Breast epithelium (tissue), 4 donors: ENCODE measurements at regions not wholly inside any gene's neighbourhood (a gene's known extent, or its start where the extent isn't known, plus 50 kb on each side); places are given as distances from the start of the nearest gene placed in this dataset.

Experiments
- DNase-seq, 2 donors: peaks; one replicate each; pipeline ENCODE4 v3.0.0-alpha.2; 2019; ENCODE audit warnings: low spot score in 2 of 2
- H3K27ac ChIP-seq, 2 donors: fragments of 200-600 bp; sonication (generic) in 1 of 2; one replicate each; pipeline ENCODE4 v1.5.1; 2016 to 2019; ENCODE audit warnings: mild to moderate bottlenecking in 1 of 2
- H3K27me3 ChIP-seq, 2 donors: fragments of 200-600 bp; sonication (generic) in 1 of 2; one replicate each; pipeline versions ENCODE4 v1.5.1 to v1.6.0; 2017 to 2019; ENCODE audit warnings: control low read depth in 1 of 2, mild to moderate bottlenecking in 1 of 2
- H3K36me3 ChIP-seq: fragments of 200-600 bp; one replicate; pipeline ENCODE4 v1.5.1; 2019
- H3K4me1 ChIP-seq, 2 donors: fragments of 200-600 bp; sonication (generic); one replicate each; pipeline ENCODE4 v1.5.1; 2016 to 2019; ENCODE audit warnings: control low read depth in 1 of 2
- H3K4me3 ChIP-seq, 3 donors: fragments of 200-600 bp; sonication (generic); 1 replicate in 2 of 3; 2 replicates in 1 of 3; pipeline ENCODE4 v1.5.1; 2016 to 2019; ENCODE audit warnings: mild to moderate bottlenecking in 3 of 3, moderate library complexity in 2 of 3
- H3K9me3 ChIP-seq, 2 donors: fragments of 200-600 bp; sonication (generic) in 1 of 2; one replicate each; pipeline ENCODE4 v1.5.1; 2016 to 2019; ENCODE audit warnings: control low read depth in 1 of 2
- POLR2A ChIP-seq: fragments of 450-650 bp; IDR thresholded peaks from one replicate; pipeline ENCODE4 v1.6.1; 2016; ENCODE audit warnings: antibody characterized with exemption, mild to moderate bottlenecking, moderate library complexity
- POLR2AphosphoS5 ChIP-seq, 3 donors: sonication (generic); formaldehyde crosslinking; IDR thresholded peaks; one replicate each; pipeline ENCODE4 v1.6.1; 2017; ENCODE audit warnings: antibody characterized with exemption in 3 of 3
- intact Hi-C: fragments of 100-400 bp; cut with DNase I; formaldehyde crosslinking; loops from one replicate; pipeline ENCODE4 v1.15.1; 2023; ENCODE audit warnings: low total_unique reads
- TF ChIP-seq, protein P1 (sequence below), 3 donors: fragments of 450-650 bp; IDR thresholded peaks; one replicate each; pipeline ENCODE4 v1.5.1; 2016 to 2017; ENCODE audit warnings: antibody characterized with exemption in 3 of 3, mild to moderate bottlenecking in 3 of 3, moderate library complexity in 3 of 3

DNA sequence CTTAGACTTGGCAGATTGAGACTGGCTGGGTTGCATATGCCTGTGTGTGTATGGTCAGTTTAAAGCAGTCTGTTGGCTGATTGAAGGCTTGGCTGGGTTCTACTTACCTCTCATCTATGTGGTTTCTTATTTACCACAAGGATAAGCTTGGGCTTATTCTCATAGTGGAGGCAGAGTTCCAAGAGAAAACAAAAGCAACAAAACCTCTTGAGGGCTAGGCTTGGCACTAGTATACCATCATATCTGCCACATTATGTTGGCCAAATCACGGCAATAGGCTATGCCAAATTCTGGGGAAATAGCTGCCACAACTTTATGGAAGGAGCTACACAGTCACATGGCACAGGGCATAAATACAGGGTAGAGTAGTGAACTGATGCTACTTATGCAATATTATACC lies 714.1 kb downstream of the CBLN4 start:
- intact Hi-C loops: no loop called here
- H3K27ac ChIP-seq: no peak overlapping the region
- no peaks in the 10 kb centered on the region for H3K36me3 ChIP-seq
- no peaks in the 10 kb centered on the region for H3K9me3 ChIP-seq
- no peak for DNase-seq
- TF ChIP-seq, protein P1, sequence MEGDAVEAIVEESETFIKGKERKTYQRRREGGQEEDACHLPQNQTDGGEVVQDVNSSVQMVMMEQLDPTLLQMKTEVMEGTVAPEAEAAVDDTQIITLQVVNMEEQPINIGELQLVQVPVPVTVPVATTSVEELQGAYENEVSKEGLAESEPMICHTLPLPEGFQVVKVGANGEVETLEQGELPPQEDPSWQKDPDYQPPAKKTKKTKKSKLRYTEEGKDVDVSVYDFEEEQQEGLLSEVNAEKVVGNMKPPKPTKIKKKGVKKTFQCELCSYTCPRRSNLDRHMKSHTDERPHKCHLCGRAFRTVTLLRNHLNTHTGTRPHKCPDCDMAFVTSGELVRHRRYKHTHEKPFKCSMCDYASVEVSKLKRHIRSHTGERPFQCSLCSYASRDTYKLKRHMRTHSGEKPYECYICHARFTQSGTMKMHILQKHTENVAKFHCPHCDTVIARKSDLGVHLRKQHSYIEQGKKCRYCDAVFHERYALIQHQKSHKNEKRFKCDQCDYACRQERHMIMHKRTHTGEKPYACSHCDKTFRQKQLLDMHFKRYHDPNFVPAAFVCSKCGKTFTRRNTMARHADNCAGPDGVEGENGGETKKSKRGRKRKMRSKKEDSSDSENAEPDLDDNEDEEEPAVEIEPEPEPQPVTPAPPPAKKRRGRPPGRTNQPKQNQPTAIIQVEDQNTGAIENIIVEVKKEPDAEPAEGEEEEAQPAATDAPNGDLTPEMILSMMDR (IDR thresholded peaks at IDR 0.05): no peak
- TF ChIP-seq POLR2AphosphoS5 (IDR thresholded peaks at IDR 0.05) (no peak), POLR2A (no peak)
- no peak overlapping the region for H3K4me3 ChIP-seq
- no peaks in the 10 kb centered on the region for H3K27me3 ChIP-seq
- H3K4me1 ChIP-seq: no peaks in the 10 kb centered on the region

DNA sequence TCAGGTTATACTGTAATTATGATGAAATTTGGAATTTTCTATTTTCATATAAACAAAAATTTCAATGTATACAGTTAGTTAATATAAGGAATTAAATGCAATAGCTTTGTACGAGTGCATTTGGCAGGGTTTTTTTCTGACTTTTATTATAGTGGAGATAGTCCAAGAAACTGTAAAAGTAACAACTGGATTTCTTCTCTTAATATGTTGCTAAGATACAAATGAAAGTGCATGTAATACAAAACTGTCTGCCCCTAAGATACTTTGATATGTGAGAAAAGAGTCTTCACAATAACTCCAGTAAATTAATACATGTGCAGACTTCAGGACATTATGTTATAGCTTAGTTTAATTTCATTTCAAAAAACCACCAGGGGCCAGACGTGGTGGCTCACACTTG lies 721.4 kb downstream of the CBLN4 start:
- no peak for TF ChIP-seq POLR2AphosphoS5 (IDR thresholded peaks at IDR 0.05)
- no peak for TF ChIP-seq POLR2A
- TF ChIP-seq, protein P1 (IDR thresholded peaks at IDR 0.05): no peak
- Histone ChIP-seq H3K4me3 (no peak overlapping the region), H3K27me3 (no peaks in the 10 kb centered on the region), H3K27ac (no peak overlapping the region), H3K9me3 (no peaks in the 10 kb centered on the region), H3K36me3 (no peaks in the 10 kb centered on the region), H3K4me1 (no peaks in the 10 kb centered on the region)
- intact Hi-C loops: no loop called here
- DNase-seq: no peak

DNA sequence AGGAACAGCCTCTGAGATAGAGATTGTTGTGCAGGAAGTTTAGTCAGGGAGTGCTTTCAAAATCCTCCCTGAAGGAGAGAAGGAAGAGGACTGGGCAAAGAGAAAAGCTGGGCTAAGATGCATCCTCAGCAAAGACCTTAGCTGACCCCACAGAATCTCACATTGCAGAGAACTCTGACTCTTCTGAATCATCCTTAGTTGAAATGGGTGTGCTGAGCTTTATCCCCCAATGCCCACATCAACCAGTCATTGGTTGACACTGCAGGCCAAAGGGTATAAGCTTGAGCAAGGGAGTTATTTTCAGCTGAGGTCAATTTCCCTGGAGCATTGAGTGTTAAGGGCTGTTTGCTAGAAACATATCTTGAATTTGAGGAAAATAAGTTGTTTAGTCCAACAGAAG lies 732.2 kb downstream of the CBLN4 start:
- intact Hi-C loops: no loop called here
- DNase-seq: no peak
- no peaks in the 10 kb centered on the region for H3K36me3 ChIP-seq
- H3K9me3 ChIP-seq: no peaks in the 10 kb centered on the region
- no peak overlapping the region for H3K4me3 ChIP-seq
- TF ChIP-seq, protein P1 (IDR thresholded peaks at IDR 0.05): no peak
- TF ChIP-seq POLR2AphosphoS5 (IDR thresholded peaks at IDR 0.05): no peak
- no peak for TF ChIP-seq POLR2A
- H3K4me1 ChIP-seq: no peaks in the 10 kb centered on the region
- no peak overlapping the region for H3K27ac ChIP-seq
- no peaks in the 10 kb centered on the region for H3K27me3 ChIP-seq

DNA sequence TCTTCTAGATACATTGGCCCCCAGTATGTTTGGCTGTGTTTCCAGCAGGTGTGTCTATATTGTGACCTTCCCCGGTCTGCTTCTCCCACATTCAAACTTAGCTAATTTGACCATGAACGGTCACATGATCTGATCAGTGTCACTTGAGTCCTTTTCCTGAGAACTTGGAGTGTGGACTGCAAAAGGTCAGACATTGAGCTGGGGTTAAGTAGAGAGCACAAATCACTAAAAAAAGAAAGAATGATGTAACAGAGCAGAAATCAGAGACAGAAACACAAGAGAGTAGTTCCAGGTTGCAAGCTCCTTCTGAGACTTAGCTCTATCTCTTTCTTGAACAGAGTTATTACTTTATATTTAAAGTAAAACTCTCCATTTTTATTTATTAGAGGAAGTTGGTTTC lies 733.9 kb downstream of the CBLN4 start:
- H3K36me3 ChIP-seq: no peaks in the 10 kb centered on the region
- intact Hi-C loops: no loop called here
- no peaks in the 10 kb centered on the region for H3K4me1 ChIP-seq
- no peak for TF ChIP-seq POLR2AphosphoS5 (IDR thresholded peaks at IDR 0.05)
- no peak for TF ChIP-seq POLR2A
- TF ChIP-seq, protein P1 (IDR thresholded peaks at IDR 0.05): no peak
- H3K27me3 ChIP-seq: no peaks in the 10 kb centered on the region
- no peaks in the 10 kb centered on the region for H3K9me3 ChIP-seq
- DNase-seq: no peak
- no peak overlapping the region for H3K4me3 ChIP-seq
- no peak overlapping the region for H3K27ac ChIP-seq

DNA sequence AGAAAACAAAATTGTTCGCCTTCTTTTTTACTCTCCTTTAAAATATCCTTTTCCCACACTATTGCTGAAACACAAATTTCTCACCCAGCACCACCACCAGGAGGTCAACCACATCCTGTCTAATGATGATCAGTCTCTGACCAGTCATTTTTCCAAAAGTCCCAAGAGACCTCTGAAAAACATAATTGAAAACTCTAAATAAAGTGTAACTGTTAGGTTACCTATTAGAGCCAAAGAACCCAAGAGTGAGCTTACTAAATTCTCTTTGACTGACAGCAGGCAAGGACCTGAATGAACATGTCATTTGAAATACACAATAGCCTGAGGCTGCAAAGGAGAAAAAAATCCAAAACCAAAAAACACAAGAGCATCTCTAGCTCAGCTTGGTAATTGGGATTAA lies 735.4 kb downstream of the CBLN4 start:
- no peaks in the 10 kb centered on the region for H3K9me3 ChIP-seq
- H3K36me3 ChIP-seq: no peaks in the 10 kb centered on the region
- intact Hi-C loops: no loop called here
- no peaks in the 10 kb centered on the region for H3K4me1 ChIP-seq
- no peak for TF ChIP-seq POLR2AphosphoS5 (IDR thresholded peaks at IDR 0.05)
- TF ChIP-seq, protein P1 (IDR thresholded peaks at IDR 0.05): no peak
- no peak for TF ChIP-seq POLR2A
- DNase-seq: no peak
- no peaks in the 10 kb centered on the region for H3K27me3 ChIP-seq
- no peak overlapping the region for H3K27ac ChIP-seq
- H3K4me3 ChIP-seq: no peak overlapping the region
